Embryonic facial prominence (tissue), 1 donor: ENCODE measurements at regions not wholly inside any gene's neighbourhood (a gene's known extent, or its start where the extent isn't known, plus 50 kb on each side); places are given as distances from the start of the nearest gene placed in this dataset.
A peak's percentile ranks its signal among the peaks of the same experiment; 100 is the strongest.
"Not testable (repeated sequence)": the region's sequence is repeated elsewhere in the genome, so short reads cannot be mapped to it uniquely, and the experiment has no call there.

Source experiments
- DNase-seq: peaks from one replicate; pipeline ENCODE4 v3.0.0-alpha.2; 2016; ENCODE audit errors: extremely low spot score

DNA sequence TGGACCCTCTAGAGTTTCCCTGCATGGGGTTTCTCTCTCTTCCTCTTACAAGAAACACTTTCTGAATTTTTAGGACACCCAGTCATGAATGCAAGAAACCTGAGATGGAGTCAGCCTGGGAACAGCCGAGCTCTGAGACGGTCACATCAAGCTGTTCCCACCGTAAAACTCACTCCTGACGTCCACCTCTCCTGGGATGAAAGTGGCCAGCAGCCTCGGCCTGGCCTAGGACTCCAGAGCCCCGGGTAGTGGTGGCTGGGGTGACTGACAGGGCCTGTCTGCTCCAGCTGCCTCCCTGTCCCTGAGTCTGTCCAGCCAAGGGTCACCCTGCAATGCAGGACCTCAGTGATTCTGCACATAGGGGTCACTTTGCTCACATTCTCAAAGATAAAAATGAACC, 217.8 kb downstream of the SHOX start:
- DNase-seq = no peak

DNA sequence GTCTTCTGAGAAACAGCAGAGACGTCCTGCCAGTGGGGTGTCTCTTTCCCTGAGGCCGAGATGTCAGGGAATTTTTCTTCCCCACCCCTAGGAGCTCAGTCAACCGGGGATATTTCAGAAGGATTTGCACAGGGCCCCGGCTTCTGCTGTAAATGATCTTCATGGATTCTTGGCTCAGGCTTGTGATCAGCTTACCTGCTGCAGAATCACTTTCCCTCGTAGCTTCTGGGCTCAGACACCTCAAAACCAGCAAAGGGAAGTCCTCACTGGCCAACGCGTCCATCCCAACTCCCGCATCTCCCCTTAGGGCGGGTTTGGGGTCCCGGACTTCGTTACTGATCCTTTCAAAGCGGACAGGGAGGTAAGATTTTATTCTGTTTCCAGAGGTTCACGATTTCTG, 212.7 kb downstream of the SHOX start:
- DNase-seq = no peak

DNA sequence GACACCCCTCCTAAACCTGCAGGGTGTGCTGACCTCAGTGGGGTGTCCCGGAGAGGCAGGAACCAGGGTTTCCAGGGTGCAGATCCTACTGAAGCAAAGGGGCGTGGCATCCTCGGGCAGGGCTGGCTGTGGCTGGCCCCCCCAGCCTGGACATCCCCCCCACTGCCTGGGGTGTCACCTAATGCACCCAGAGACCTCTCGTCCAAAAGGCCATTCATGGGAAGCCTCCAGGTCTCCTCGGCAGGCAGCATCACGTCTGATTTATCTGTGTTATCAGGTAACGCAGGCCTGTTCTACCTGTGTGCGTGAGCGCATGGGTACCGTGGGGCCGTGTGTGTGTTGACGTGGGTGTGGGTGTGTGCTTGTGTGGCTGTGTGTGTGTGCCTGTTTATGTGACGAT, 210.0 kb downstream of the SHOX start:
- DNase-seq = no peak

DNA sequence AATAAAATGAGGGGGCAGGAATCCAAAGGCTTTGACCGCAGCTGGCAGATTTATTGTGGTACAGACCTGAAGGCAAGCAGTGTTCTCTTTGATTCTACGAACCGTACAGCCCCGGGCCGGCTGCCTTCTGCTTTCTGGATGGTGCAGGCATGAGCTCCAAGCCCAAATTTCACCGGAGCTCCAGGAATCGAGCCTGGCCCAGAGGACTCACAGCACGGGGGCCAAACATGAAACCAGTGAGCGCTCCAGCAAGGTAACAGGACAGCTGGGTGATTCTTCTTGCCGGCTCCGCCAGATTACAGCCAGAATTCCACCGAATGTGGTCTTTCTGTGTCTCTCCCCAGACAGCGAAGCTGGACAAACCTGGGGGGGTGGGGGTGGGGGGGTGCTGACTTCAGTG, 208.1 kb downstream of the SHOX start:
- not testable (repeated sequence) for DNase-seq

DNA sequence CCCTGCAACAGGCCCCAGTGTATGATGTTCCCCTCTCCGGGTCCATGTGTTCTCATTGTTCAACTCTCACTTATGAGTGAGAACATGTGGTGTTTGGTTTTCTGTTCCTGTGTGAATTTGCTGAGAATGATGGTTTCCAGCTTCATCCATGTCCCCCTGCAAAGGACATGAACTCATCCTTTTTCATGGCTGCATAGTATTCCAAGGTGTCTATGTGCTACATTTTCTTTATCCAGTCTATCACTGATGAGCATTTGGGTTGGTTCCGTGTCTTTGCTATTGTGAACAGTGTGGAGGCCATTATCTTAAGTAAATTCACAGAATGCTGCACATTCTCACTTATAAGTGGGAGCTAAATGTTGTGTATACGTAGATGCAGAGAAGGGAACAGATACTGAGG, 205.3 kb downstream of the SHOX start:
- DNase-seq = not testable (repeated sequence)

DNA sequence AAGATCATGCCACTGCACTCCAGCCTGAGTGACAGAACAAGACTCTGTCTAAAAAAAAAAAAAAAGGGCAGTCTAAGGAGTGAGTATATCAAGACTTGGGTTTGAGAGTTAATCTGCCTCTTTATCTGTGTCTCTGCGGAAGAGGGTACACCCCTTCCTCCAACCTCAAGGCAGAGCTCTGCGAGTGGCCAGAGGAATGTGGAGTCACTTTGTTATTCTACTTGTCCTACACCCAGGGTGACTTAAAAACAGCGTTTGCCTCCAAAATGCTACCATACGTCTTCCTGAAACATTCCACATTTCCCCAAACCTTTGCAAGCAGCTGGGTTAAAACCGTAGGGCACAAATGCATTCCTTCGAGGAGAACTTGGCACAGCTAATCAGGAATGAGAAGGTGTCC, 199.9 kb downstream of the SHOX start:
- no peak for DNase-seq

DNA sequence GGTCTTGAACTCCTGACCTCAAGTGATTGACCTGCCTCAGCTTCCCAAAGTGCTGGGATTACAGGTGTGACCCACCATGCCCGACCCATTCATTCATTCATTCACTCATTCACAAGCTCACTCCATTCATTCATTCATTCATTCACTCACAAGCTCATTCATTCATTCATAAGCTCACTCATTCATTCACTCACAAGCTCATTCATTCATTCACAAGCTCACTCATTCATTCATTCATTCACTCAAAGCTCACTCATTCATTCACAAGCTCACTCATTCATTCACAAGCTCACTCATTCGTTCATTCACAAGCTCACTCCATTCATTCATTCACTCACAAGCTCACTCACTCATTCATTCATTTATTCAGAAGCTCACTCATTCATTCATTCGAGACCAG, 198.6 kb downstream of the SHOX start:
- DNase-seq = no peak

DNA sequence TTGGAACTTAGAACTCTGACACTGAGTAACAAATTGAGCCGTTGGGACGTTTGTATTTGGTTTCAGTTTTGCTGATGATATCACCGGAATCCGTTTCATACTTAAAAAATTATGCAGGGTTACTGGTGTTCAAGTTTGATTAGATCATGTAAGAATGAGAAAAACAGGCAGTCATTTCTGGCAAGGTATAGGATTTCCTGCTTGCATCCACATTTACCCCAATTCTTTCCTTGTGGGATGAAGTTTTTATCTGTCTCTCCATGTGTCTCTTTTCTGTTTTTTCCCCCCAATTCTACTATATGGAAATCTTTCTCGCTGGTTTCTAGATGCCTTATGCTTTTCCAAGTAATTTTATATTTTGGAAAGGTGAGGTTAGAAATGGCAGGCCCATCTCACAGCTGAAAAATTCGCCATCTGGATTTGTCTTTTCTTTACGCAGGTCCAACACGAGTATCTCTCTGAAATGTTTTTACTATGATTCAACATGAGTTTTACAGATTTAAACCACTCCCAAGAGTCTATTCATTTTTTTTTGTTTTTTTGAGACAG, 197.9 kb downstream of the SHOX start:
- no peak for DNase-seq

DNA sequence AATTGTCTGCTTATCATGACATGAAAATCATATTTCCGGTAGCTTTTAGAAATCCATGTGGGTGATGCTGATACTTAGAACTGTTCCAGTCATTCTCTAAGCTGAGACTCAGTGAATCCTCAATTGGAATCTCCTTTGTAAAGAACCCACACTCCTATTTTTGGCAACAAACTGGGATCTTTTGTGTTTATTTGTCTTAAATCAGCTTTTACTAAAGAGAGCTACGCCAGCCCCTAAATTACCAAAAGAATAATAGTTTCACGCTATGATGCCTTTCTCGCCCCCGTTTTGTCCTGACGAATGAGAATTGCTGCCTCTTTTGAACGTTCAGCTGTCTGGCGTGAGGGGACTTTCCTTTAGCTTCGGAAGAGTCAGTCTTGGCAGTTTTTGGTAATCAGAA, 195.9 kb downstream of the SHOX start:
- no peak for DNase-seq

DNA sequence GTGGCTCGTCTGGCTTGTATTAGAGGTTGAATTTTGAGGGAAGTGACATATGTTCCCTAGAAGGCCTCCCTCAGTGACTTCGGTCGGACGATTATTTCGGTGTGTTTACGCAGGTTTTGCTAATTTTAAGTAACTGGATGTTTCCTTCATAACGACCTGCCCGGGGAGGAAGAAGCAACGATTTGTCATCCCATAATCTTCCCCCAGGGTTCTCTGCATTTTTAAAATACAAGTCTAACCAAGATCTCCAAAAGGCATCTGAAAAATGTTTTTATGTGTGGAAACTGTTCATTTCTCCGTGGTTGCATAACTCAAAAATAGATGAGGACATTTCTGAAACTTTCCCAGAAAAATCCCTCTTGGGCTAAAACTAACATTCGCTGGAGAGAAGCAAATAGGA, 195.4 kb downstream of the SHOX start:
- peak; percentile 27 for DNase-seq

DNA sequence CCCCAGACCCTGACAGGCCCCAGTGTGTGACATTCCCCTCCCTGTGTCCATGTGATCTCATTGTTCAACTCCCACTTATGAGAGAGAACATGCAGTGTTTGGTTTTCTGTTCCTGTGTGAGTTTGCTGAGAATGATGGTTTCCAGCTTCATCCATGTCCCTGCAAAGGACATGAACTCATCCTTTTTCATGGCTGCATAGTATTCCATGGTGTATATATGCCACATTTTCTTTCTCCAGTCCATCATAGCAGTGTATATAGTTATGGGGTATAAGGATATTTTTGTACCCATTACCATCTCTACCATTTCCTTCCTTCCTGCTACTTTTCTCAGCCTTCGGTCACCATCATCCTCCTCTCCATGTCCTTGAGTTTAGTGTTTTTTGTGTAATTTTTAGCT, 192.5 kb downstream of the SHOX start:
- not testable (repeated sequence) for DNase-seq

DNA sequence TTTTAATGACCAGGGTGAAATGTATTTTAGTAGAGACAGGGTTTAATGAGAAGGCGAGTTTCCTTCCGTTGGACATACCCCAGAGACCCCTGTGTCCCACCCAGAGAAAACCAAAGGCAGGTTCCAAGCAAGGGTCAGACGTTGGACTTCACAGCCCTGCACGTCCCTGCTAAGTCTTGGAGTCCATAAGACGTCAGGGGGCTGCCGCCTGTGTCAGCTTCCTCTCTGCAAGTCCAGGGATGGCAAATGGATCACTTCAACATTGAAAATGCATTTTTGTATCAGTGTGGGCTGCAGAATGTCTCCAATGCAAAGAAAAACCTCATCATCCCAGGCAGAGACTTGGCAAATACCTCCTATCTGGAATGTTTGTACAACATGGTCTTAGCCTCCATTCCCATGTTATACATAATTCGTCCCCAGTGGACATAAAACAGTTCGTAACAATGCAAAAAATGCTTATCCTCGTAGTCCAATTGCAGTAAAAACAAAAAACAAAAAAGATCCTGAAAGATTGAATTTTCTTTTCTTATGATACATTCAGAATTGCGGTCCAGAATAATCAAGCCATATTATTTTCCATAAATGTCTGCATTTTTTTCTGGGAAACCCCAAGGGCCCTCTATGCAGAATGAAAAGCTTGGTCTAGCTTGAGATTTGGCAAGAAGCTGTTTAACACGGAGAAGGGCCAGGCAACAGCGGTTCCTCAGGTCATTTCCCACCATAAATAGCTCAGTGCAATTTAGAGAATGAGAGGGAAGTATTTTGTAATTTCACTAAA, 190.9 kb downstream of the SHOX start:
- DNase-seq = no peak

DNA sequence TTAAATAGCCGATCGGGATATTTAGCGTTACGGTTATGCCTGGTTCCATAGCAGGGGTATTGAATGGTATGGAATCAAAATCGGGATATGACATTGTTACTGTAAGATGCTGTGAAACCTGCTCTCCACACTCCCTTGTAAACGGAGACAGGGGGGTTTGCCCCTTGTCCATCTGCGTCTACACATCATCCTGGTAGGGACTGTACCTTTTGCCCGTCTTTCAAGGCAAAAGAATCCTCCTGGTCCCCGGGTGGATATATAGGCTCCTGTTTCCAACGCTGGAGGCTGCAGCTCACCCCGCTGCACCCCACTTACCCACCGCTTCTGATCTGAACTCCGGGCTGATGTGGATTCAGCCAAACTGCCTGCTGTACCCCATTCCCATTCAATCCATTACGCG, 189.1 kb downstream of the SHOX start:
- no peak for DNase-seq

DNA sequence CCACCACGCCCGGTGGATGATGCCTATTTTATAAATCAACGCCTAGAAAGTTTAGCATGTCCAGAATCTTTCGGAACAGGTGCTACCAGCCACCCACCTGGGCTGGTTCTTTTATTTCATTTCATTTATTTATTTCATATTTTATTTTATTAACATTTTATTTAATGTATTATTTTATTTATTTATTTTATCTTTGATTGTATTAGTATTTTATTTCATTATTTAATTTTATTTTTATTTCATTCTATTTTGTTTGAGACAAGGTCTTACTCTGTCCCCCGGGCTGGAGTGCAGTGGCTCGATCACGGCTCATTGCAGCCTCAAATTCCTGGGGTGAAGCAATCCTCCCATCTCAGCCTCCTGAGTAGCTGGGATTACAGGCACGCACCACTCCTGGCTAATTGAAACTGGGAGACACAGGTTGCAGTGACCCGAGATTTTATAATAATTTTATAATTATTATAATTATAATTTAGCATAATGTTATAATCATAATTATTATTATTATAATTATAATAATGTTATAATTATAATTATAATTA, 187.2 kb downstream of the SHOX start:
- DNase-seq = no peak

DNA sequence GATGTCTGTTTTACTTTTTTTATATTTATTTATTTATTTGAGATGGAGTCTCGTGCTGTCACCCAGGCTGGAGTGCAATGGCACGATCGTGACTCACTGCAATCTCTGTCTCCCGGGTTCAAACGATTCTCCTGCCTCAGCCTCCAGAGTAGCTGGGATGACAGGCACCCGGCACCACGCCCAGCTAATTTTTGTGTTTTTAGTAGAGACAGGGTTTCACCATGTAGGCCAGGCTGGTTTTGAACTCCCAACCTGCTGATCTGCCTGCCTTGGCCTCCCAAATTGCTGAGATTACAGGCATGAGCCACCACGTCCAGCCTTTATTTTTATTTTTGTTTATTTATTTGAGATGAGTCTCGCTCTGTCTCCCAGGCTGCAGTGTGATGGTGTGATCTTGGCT, 186.6 kb downstream of the SHOX start:
- not testable (repeated sequence) for DNase-seq

DNA sequence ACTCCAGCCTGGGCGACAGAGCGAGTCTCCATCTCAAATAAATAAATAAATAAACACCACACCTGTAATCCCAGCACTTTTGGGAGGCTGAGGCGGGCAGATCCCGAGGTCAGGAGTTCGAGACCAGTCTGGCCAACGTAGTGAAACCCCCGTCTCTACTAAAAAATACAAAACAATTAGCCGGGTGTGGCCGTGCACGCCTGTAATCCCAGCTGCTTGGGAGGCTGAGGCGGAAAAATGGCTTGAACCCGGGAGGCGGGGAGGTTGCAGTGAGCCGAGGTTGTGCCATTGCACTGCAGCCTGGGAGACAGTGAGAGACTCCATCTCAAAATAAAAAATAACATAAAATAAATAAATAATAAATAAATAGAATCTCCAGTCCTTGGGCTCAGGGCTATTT, 185.8 kb downstream of the SHOX start:
- DNase-seq = no peak

DNA sequence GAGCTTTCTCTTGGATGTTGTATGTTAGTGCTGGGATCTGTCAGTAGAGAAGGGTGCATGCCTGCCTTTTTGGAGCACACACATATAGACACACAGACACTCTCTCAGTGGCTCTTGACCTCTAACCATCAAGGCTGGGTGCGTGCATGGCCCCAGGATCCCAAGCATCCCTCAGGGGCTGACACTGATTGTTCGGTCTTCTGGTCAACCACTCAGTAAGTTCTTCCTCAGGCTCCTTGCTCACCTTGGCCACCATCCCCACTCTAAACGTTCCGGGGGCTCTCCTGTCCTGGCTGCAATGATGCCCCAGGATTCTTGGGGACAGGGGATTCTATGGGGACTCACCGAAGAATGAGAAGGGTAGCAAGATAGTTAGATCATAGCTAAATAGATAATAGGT, 179.6 kb downstream of the SHOX start:
- no peak for DNase-seq

DNA sequence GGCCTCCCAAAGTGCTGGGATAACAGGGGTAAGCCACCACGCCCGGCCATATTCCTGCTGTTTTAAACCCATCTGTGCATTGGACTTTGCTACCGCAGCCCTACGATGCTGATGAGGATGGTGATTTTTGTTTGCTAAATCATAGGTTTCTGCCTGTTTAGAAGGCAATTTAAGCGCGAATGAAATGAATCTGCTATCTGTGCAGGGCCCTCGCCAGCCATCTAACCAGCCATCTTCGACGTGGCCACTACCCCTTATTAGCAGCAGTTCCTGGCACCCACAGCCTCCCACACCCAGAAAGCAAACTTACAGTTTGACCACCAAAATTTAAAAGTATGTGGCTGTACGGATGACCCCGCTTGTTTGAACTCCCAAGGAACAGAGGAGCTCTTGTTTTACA, 178.5 kb downstream of the SHOX start:
- DNase-seq = no peak

DNA sequence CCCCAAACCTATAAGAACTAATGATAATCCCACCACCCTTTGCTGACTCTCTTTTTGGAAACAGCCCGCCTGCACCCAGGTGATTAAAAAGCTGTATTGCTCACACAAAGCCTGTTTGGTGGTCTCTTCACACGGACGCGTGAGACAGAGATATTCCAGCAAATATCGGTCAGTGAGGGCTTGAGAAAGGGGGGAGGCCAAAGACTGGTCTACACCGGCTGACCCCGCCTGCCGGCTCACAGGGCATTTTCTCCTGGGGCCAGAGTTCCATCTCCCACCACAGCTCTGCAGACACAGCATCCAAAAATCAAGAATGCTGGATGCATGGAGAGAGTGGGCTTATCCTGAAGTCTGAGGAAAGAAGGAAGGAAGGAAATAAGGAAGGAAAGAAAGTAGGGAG, 176.0 kb downstream of the SHOX start:
- DNase-seq = no peak

DNA sequence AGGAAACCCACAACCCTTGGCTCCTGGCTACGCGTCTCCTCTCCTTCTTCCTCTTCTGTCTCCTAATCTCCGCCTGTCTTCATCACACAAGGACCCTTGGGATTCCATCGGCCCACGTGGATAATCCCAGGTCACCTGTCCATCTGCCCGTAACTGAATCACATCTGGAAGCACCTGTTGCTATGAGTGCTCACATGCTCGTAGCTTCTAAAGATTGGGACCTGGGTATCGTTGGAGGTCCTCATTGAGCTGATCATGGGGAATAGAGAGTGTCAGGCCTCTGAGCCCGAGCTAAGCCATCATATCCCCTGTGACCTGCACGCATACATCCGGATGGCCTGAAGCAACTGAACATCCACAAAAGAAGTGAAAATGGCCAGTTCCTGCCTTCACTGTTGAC, 175.4 kb downstream of the SHOX start:
- no peak for DNase-seq

DNA sequence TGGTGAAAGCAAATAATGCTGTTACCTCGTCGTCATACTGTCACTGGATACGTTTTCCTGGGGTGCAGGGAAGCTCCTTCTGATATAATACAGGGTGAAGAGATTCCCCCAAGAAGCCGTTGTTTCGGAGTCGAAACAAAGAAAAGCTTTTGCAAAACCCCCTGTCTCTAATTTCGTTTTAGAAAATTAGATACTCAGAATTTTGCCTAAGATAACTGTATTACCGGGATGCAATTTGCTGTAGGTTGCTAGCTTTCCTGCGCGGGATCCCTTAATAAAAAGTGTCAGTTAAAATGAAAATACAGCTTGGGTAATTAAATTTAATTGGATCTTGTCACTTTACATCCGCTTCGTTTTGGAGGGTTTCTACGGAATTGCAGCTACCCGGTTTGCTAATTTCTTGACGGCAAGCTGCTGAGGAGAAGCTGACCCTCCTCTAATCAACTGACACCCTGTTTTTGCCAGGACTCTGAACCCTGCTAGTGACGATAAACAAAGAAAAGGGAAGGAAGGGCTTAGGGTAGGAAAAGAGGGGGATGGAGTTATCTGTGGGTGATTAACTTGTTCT, 174.6 kb downstream of the SHOX start:
- no peak for DNase-seq

DNA sequence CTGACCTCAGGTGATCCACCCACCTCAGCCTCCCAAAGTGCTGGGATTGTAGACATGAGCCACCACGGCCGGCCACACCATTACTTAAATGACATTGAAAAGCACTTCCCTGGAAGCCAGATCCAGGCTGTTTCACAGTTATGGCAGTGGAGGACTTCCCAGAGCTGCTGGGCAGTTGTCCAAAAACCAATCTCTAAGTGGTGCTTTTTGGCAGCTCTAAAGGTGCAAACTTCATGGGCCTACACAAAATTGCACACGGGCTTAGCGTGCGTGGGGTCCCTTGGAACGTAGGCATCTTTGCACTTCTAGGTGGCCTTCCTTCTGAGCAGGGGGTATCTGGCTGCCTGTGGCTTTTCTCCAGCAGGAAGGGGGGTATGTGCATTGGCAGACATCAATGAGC, 172.3 kb downstream of the SHOX start:
- no peak for DNase-seq

DNA sequence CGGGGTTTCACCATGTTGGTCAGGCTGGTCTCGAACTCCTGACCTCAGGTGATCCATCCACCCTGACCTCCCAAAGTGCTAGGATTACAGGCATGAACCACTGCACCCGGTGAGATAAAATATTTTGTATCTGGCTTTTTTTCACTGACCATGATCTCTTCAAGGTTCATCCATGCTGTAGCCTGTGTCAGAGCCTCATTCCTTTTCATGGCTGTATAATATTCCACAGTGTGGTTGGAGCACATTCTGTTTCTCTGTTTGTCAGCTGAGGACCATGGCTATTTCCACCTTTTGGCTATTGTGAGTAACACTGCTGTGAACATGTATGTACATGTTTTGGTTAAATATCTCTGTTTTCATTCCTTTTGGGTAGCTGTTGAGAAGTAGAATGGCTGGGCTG, 169.2 kb downstream of the SHOX start:
- DNase-seq = no peak
